Neural progenitor cell (in vitro differentiated cells): ENCODE measurements at regions not wholly inside any gene's neighbourhood (a gene's known extent, or its start where the extent isn't known, plus 50 kb on each side); places are given as distances from the start of the nearest gene placed in this dataset.

Experiments
- DNase-seq: peaks from one replicate; pipeline ENCODE4 v3.0.0-alpha.2; 2016; ENCODE audit warnings: low spot score
- H2AFZ ChIP-seq: fragments of 200-600 bp; sonication (generic); replicated peaks from 2 replicates; pipeline ENCODE4 v1.6.1; 2016; ENCODE audit warnings: antibody characterized with exemption
- H3F3A ChIP-seq: fragments of 200-600 bp; sonication (generic); 2 replicates; pipeline ENCODE4 v1.6.1; 2016; ENCODE audit warnings: antibody characterized with exemption, low read depth
- H3K27ac ChIP-seq: fragments of 200-600 bp; sonication (generic); 2 replicates; pipeline ENCODE4 v1.5.1; 2016; ENCODE audit warnings: mild to moderate bottlenecking
- H3K27me3 ChIP-seq: fragments of 200-600 bp; sonication (generic); 2 replicates; pipeline ENCODE4 v1.6.1; 2016; ENCODE audit warnings: mild to moderate bottlenecking, moderate library complexity
- H3K36me3 ChIP-seq: fragments of 200-600 bp; sonication (generic); 2 replicates; pipeline ENCODE4 v1.5.1; 2016
- H3K4me1 ChIP-seq: fragments of 200-600 bp; sonication (generic); 2 replicates; pipeline ENCODE4 v1.6.1; 2016; ENCODE audit warnings: mixed run types
- H3K4me2 ChIP-seq: fragments of 200-600 bp; sonication (generic); 2 replicates; pipeline ENCODE4 v1.6.1; 2016
- H3K4me3 ChIP-seq: fragments of 200-600 bp; sonication (generic); 2 replicates; pipeline ENCODE4 v1.5.1; 2016
- H3K79me2 ChIP-seq: fragments of 200-600 bp; sonication (generic); 2 replicates; pipeline ENCODE4 v1.6.1; 2016; ENCODE audit warnings: low read depth
- H3K9ac ChIP-seq: fragments of 200-600 bp; sonication (generic); 2 replicates; pipeline ENCODE4 v1.6.1; 2016
- H3K9me3 ChIP-seq: fragments of 200-600 bp; sonication (generic); 2 replicates; pipeline ENCODE4 v1.5.1; 2016; ENCODE audit warnings: low read depth
- H4K20me1 ChIP-seq: fragments of 200-600 bp; sonication (generic); 2 replicates; pipeline ENCODE4 v1.6.1; 2016; ENCODE audit warnings: low read depth
- H3K27ac Mint-ChIP-seq: 3 replicates; pipeline ENCODE4 v1.8.0; 2021; ENCODE audit warnings: mixed read lengths
- H3K27me3 Mint-ChIP-seq: 2 replicates; pipeline ENCODE4 v1.8.0; 2022; ENCODE audit warnings: low read depth, mild to moderate bottlenecking, inconsistent platforms, moderate library complexity, mixed read lengths; ENCODE audit not compliant: insufficient read depth
- H3K36me3 Mint-ChIP-seq: 3 replicates; pipeline ENCODE4 v1.8.0; 2021; ENCODE audit warnings: mixed read lengths
- H3K4me1 Mint-ChIP-seq: 3 replicates; pipeline ENCODE4 v1.8.0; 2021; ENCODE audit warnings: mixed read lengths
- H3K4me3 Mint-ChIP-seq: 3 replicates; pipeline ENCODE4 v1.8.0; 2021; ENCODE audit warnings: mild to moderate bottlenecking, moderate library complexity, mixed read lengths
- H3K9me3 Mint-ChIP-seq: 3 replicates; pipeline ENCODE4 v1.8.0; 2020; ENCODE audit warnings: mixed read lengths
- CTCF ChIP-seq: fragments of 200-600 bp; sonication (generic); IDR thresholded peaks from 2 replicates; pipeline ENCODE4 v1.5.1; 2017; ENCODE audit warnings: antibody characterized with exemption, mild to moderate bottlenecking
- EZH2 ChIP-seq: fragments of 200-600 bp; sonication (generic); IDR thresholded peaks from 2 replicates; pipeline ENCODE4 v1.6.1; 2017; ENCODE audit warnings: antibody characterized with exemption, mild to moderate bottlenecking, moderate library complexity
- EZH2phosphoT487 ChIP-seq: fragments of 200-600 bp; sonication (generic); IDR thresholded peaks from 2 replicates; pipeline ENCODE4 v1.6.1; 2017; ENCODE audit warnings: antibody characterized with exemption

GRCh38 chr5:124587280-124587679 is 159.2 kb downstream of the ZNF608 start:
- Histone ChIP-seq H3K9me3 (peaks cover 8% of the 10 kb centered on the region), H3K4me3 (no peak overlapping the region), H2AFZ (no peak overlapping the region), H3F3A (peaks cover 13% of the 10 kb centered on the region), H3K27ac (no peak overlapping the region), H3K36me3 (no peaks in the 10 kb centered on the region), H3K27me3 (no peaks in the 10 kb centered on the region), H3K9ac (no peak overlapping the region), H3K4me1 (peaks cover 24% of the 10 kb centered on the region), H4K20me1 (no peaks in the 10 kb centered on the region), H3K4me2 (no peak overlapping the region), H3K79me2 (no peaks in the 10 kb centered on the region)
- Mint-ChIP-seq H3K36me3 (peaks cover 7% of the 10 kb centered on the region), H3K4me1 (peaks cover 35% of the 10 kb centered on the region), H3K9me3 (peaks cover 27% of the 10 kb centered on the region), H3K4me3 (no peak overlapping the region), H3K27ac (no peak overlapping the region), H3K27me3 (peaks cover 4% of the 10 kb centered on the region)
- no peak for TF ChIP-seq CTCF
- TF ChIP-seq EZH2: no peak
- TF ChIP-seq EZH2phosphoT487: no peak
- DNase-seq: no peak

DNA sequence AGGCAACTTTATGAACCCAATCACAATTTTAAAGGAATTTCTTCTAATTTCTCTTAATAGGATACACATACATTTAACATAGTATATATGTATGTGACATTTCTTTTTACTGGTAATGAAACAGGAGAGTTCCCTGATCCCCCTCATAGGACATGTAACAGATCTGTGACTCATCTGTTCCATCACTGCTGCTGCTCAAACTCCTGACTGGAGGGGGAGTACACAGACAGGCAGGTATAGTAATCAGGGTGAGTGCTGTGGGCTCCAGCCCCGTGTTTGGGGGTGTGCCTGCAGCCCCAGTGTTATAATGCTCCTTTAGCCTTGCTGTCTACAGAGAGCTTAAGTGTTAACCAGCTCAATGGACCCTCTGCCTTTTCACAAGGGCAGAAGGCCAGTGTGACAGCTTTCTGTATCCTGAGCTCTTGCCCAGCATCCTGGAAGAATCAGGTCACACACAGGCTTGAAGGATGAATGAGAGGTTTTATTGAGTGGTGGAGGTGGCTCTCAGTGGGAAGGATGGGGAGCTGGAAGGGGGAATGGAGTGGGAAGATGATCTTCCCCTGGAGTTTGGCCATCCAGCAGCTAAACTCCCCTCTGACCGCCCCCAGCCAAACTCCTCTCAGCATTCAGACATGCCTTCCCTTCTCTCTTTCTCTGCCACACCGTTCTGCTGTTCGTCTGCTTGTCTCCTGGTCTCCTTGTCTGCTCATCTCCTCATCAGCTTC is 161.3 kb downstream of the ZNF608 start:
- no peak overlapping the region for H3K4me3 ChIP-seq
- peaks cover 27% of the 10 kb centered on the region for H3K9me3 Mint-ChIP-seq
- H4K20me1 ChIP-seq: no peaks in the 10 kb centered on the region
- no peak overlapping the region for H3K27ac ChIP-seq
- peak overlapping the region; percentile 57 for H3K27ac Mint-ChIP-seq
- H3K36me3 ChIP-seq: no peaks in the 10 kb centered on the region
- H3K9ac ChIP-seq: no peak overlapping the region
- H3K27me3 Mint-ChIP-seq: peaks cover 6% of the 10 kb centered on the region
- H2AFZ ChIP-seq: no peak overlapping the region
- peaks cover 42% of the 10 kb centered on the region for H3K4me1 Mint-ChIP-seq
- peaks cover 34% of the 10 kb centered on the region for H3F3A ChIP-seq
- peaks cover 38% of the 10 kb centered on the region for H3K4me1 ChIP-seq
- H3K4me2 ChIP-seq: no peak overlapping the region
- DNase-seq: no peak
- H3K79me2 ChIP-seq: no peaks in the 10 kb centered on the region
- H3K36me3 Mint-ChIP-seq: peaks cover 7% of the 10 kb centered on the region
- no peak for TF ChIP-seq EZH2
- no peak for TF ChIP-seq EZH2phosphoT487
- H3K4me3 Mint-ChIP-seq: no peak overlapping the region
- peaks cover 8% of the 10 kb centered on the region for H3K9me3 ChIP-seq
- no peaks in the 10 kb centered on the region for H3K27me3 ChIP-seq

GRCh38 chr5:124583469-124584350 is 162.7 kb downstream of the ZNF608 start:
- H3K4me3 ChIP-seq: no peak overlapping the region
- H3K9me3 ChIP-seq: peaks cover 8% of the 10 kb centered on the region
- H2AFZ ChIP-seq: no peak overlapping the region
- H4K20me1 ChIP-seq: no peaks in the 10 kb centered on the region
- H3K27ac Mint-ChIP-seq: no peak overlapping the region
- H3K36me3 Mint-ChIP-seq: peaks cover 9% of the 10 kb centered on the region
- no peak for TF ChIP-seq EZH2phosphoT487
- H3K36me3 ChIP-seq: no peaks in the 10 kb centered on the region
- no peak for DNase-seq
- H3K27me3 ChIP-seq: no peaks in the 10 kb centered on the region
- peaks cover 6% of the 10 kb centered on the region for H3K27me3 Mint-ChIP-seq
- peaks cover 52% of the 10 kb centered on the region for H3K4me1 Mint-ChIP-seq
- H3K9ac ChIP-seq: no peak overlapping the region
- peaks cover 38% of the 10 kb centered on the region for H3F3A ChIP-seq
- no peak overlapping the region for H3K27ac ChIP-seq
- no peak overlapping the region for H3K4me3 Mint-ChIP-seq
- peaks cover 39% of the 10 kb centered on the region for H3K4me1 ChIP-seq
- H3K9me3 Mint-ChIP-seq: peaks cover 30% of the 10 kb centered on the region
- no peak overlapping the region for H3K4me2 ChIP-seq
- no peaks in the 10 kb centered on the region for H3K79me2 ChIP-seq

DNA sequence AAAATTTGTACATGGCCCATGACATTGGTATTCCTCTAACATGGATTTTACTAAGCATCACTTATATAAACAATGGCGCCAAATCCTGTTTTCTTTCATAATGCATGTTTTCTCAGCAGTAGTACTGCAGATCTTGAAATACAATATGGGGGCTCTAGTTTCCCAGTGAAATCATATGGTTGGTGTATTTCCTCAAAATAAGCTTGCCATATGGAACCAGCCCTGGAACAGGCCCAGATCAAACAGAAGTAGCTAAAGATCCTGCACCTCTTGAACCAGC is 163.9 kb downstream of the ZNF608 start:
- Histone ChIP-seq H3K4me3 (peak overlapping the region; percentile 7), H3K79me2 (no peaks in the 10 kb centered on the region), H3K27me3 (no peaks in the 10 kb centered on the region), H3K4me1 (peaks cover 47% of the 10 kb centered on the region), H3K27ac (peak overlapping the region; percentile 95), H2AFZ (no peak overlapping the region), H3K9ac (no peak overlapping the region), H3F3A (peaks cover 38% of the 10 kb centered on the region), H4K20me1 (no peaks in the 10 kb centered on the region), H3K4me2 (peak overlapping the region; percentile 57), H3K9me3 (peaks cover 8% of the 10 kb centered on the region), H3K36me3 (no peaks in the 10 kb centered on the region)
- Mint-ChIP-seq H3K36me3 (peaks cover 9% of the 10 kb centered on the region), H3K9me3 (peaks cover 27% of the 10 kb centered on the region), H3K27ac (peak overlapping the region; percentile 86), H3K27me3 (peaks cover 9% of the 10 kb centered on the region), H3K4me1 (peaks cover 62% of the 10 kb centered on the region), H3K4me3 (no peak overlapping the region)
- TF ChIP-seq EZH2 (no peak), EZH2phosphoT487 (no peak), CTCF (no peak)
- DNase-seq: no peak
